ENCODE measurements at regions not wholly inside any gene's neighbourhood (a gene's known extent, or its start where the extent isn't known, plus 50 kb on each side); places are given as distances from the start of the nearest gene placed in this dataset.

GRCh38 chr14:21729703-21730233 lies 56.1 kb upstream of the OR4E1 start:
- Histone ChIP-seq H3K36me3 (ENCODE audit: control insufficient read depth, insufficient read depth, low read length) (no peaks in the 10 kb centered on the region), H3K4me1 (ENCODE audit: control insufficient read depth, insufficient read depth, low read length) (no peaks in the 10 kb centered on the region), H3K9me3 (ENCODE audit: control insufficient read depth, low read depth, low read length) (no peaks in the 10 kb centered on the region), H3K27ac (ENCODE audit: low read length) (no peak overlapping the region), H3K27me3 (ENCODE audit: control insufficient read depth, insufficient read depth, low read length) (no peaks in the 10 kb centered on the region), H3K4me3 (ENCODE audit: low read length) (no peak overlapping the region)
- DNase-seq, result no peak
- WGBS (ENCODE audit: insufficient coverage, low lambda C conversion rate), result 85% methylated on average over 5 of the region's 5 CpGs

- Histone ChIP-seq H3K36me3 (ENCODE audit: control insufficient read depth, insufficient read depth, low read length) (no peaks in the 10 kb centered on the region), H3K4me1 (ENCODE audit: control insufficient read depth, insufficient read depth, low read length) (no peaks in the 10 kb centered on the region), H3K9me3 (ENCODE audit: control insufficient read depth, low read depth, low read length) (no peaks in the 10 kb centered on the region), H3K27ac (ENCODE audit: low read length) (no peak overlapping the region), H3K27me3 (ENCODE audit: control insufficient read depth, insufficient read depth, low read length) (peaks cover 3% of the 10 kb centered on the region), H3K4me3 (ENCODE audit: low read length) (no peak overlapping the region)
- DNase-seq, result no peak
- WGBS (ENCODE audit: insufficient coverage, low lambda C conversion rate), result 100% methylated on average over 2 of the region's 2 CpGs
Observed at GRCh38 chr14:21725250-21725649, 51.6 kb upstream of the OR4E1 start.

- Histone ChIP-seq H3K9me3 (ENCODE audit: control insufficient read depth, low read depth, low read length) (no peaks in the 10 kb centered on the region), H3K36me3 (ENCODE audit: control insufficient read depth, insufficient read depth, low read length) (no peaks in the 10 kb centered on the region), H3K27me3 (ENCODE audit: control insufficient read depth, insufficient read depth, low read length) (peaks cover 3% of the 10 kb centered on the region), H3K27ac (ENCODE audit: low read length) (no peak overlapping the region), H3K4me3 (ENCODE audit: low read length) (no peak overlapping the region), H3K4me1 (ENCODE audit: control insufficient read depth, insufficient read depth, low read length) (no peaks in the 10 kb centered on the region)
- 80% methylated on average over 3 of the region's 8 CpGs for WGBS (ENCODE audit: insufficient coverage, low lambda C conversion rate)
- no peak for DNase-seq
Observed at GRCh38 chr14:21724090-21724973, 50.7 kb upstream of the OR4E1 start.

- WGBS (ENCODE audit: insufficient coverage, low lambda C conversion rate), result no CpG with 5 or more reads among the region's 14 CpGs
- H3K36me3 ChIP-seq (ENCODE audit: control insufficient read depth, insufficient read depth, low read length), result no peaks in the 10 kb centered on the region
- H3K4me1 ChIP-seq (ENCODE audit: control insufficient read depth, insufficient read depth, low read length), result no peaks in the 10 kb centered on the region
- DNase-seq, result no peak
- H3K27ac ChIP-seq (ENCODE audit: low read length), result no peak overlapping the region
- no peaks in the 10 kb centered on the region for H3K9me3 ChIP-seq (ENCODE audit: control insufficient read depth, low read depth, low read length)
- H3K27me3 ChIP-seq (ENCODE audit: control insufficient read depth, insufficient read depth, low read length), result peaks cover 3% of the 10 kb centered on the region
- no peak overlapping the region for H3K4me3 ChIP-seq (ENCODE audit: low read length)
Observed at GRCh38 chr14:21723431-21724045, 49.9 kb upstream of the OR4E1 start.
